Colonic mucosa (tissue), 4 donors: ENCODE measurements at regions not wholly inside any gene's neighbourhood (a gene's known extent, or its start where the extent isn't known, plus 50 kb on each side); places are given as distances from the start of the nearest gene placed in this dataset.

ENCODE experiments used
- DNase-seq: peaks from one replicate; pipeline ENCODE4 v3.0.0-alpha.2; 2020
- H3K27ac ChIP-seq: fragments of 200-600 bp; one replicate; pipeline ENCODE4 v1.8.0; 2021
- H3K27me3 ChIP-seq: fragments of 200-600 bp; one replicate; pipeline ENCODE4 v1.8.0; 2021
- H3K36me3 ChIP-seq: fragments of 200-600 bp; one replicate; pipeline ENCODE4 v1.8.0; 2021
- H3K4me1 ChIP-seq: fragments of 200-600 bp; one replicate; pipeline ENCODE4 v1.8.0; 2021; ENCODE audit warnings: mild to moderate bottlenecking
- H3K4me3 ChIP-seq: fragments of 200-600 bp; one replicate; pipeline ENCODE4 v1.8.0; 2021
- H3K9ac ChIP-seq, 2 donors: one replicate each; pipeline ENCODE4 v1.7.0; 2013; ENCODE audit warnings: control low read depth in 2 of 2, low read depth in 2 of 2, low read length in 2 of 2
- H3K9me3 ChIP-seq: fragments of 200-600 bp; one replicate; pipeline ENCODE4 v1.8.0; 2021
- CTCF ChIP-seq: fragments of 200-600 bp; IDR thresholded peaks from one replicate; pipeline ENCODE4 v1.8.0; 2022; ENCODE audit warnings: antibody characterized with exemption, mild to moderate bottlenecking
- intact Hi-C: fragments of 100-400 bp; cut with DNase I; formaldehyde crosslinking; loops from one replicate; pipeline ENCODE4 v1.14.1; 2022
- donor health status: healthy.
- donor health status: DM: no; HTN: no; CAD: no.
- donor health status: DM: no; HTN: no; CAD: no.

- no peak for TF ChIP-seq CTCF
- Histone ChIP-seq H3K27ac (no peak overlapping the region), H3K9ac (no peak overlapping the region), H3K9me3 (no peaks in the 10 kb centered on the region), H3K36me3 (no peaks in the 10 kb centered on the region), H3K4me1 (no peaks in the 10 kb centered on the region), H3K27me3 (no peaks in the 10 kb centered on the region), H3K4me3 (no peak overlapping the region)
- DNase-seq: no peak
- intact Hi-C loops: no loop called here
Measured at GRCh38 chr1:70754701-70755100, 292.9 kb downstream of the PTGER3 start.

- H3K9me3 ChIP-seq: no peaks in the 10 kb centered on the region
- H3K27me3 ChIP-seq: no peaks in the 10 kb centered on the region
- H3K4me1 ChIP-seq: no peaks in the 10 kb centered on the region
- TF ChIP-seq CTCF: no peak
- DNase-seq: no peak
- no peak overlapping the region for H3K9ac ChIP-seq
- H3K4me3 ChIP-seq: no peak overlapping the region
- intact Hi-C loops: no loop called here
- H3K27ac ChIP-seq: no peak overlapping the region
- H3K36me3 ChIP-seq: no peaks in the 10 kb centered on the region
Measured at GRCh38 chr1:70760154-70760553, 287.5 kb downstream of the PTGER3 start.

GRCh38 chr1:70762386-70762785, 285.2 kb downstream of the PTGER3 start:
- Histone ChIP-seq H3K9me3 (no peaks in the 10 kb centered on the region), H3K27ac (no peak overlapping the region), H3K9ac (no peak overlapping the region), H3K4me3 (no peak overlapping the region), H3K27me3 (no peaks in the 10 kb centered on the region), H3K4me1 (no peaks in the 10 kb centered on the region), H3K36me3 (no peaks in the 10 kb centered on the region)
- DNase-seq: no peak
- intact Hi-C loops: no loop called here
- no peak for TF ChIP-seq CTCF

GRCh38 chr1:70764747-70765146, 282.9 kb downstream of the PTGER3 start:
- no peak for TF ChIP-seq CTCF
- no peak overlapping the region for H3K4me3 ChIP-seq

GRCh38 chr1:70767377-70767776, 280.2 kb downstream of the PTGER3 start:
- intact Hi-C loops: no loop called here
- H3K4me3 ChIP-seq: no peak overlapping the region
- H3K27ac ChIP-seq: no peak overlapping the region
- DNase-seq: no peak
- no peaks in the 10 kb centered on the region for H3K36me3 ChIP-seq
- H3K9me3 ChIP-seq: no peaks in the 10 kb centered on the region
- H3K27me3 ChIP-seq: no peaks in the 10 kb centered on the region
- no peak overlapping the region for H3K9ac ChIP-seq
- no peak for TF ChIP-seq CTCF
- H3K4me1 ChIP-seq: no peaks in the 10 kb centered on the region

More at GRCh38 chr1:70764747-70765146, 282.9 kb downstream of the PTGER3 start:
- DNase-seq: no peak
- no peaks in the 10 kb centered on the region for H3K36me3 ChIP-seq
- H3K9me3 ChIP-seq: no peaks in the 10 kb centered on the region
- intact Hi-C loops: no loop called here
- H3K9ac ChIP-seq: no peak overlapping the region
- no peak overlapping the region for H3K27ac ChIP-seq
- no peaks in the 10 kb centered on the region for H3K27me3 ChIP-seq
- no peaks in the 10 kb centered on the region for H3K4me1 ChIP-seq

- DNase-seq: no peak
- Histone ChIP-seq H3K27me3 (no peaks in the 10 kb centered on the region), H3K4me3 (no peak overlapping the region), H3K27ac (no peak overlapping the region), H3K4me1 (no peaks in the 10 kb centered on the region), H3K9ac (no peak overlapping the region), H3K9me3 (no peaks in the 10 kb centered on the region), H3K36me3 (no peaks in the 10 kb centered on the region)
- no peak for TF ChIP-seq CTCF
- intact Hi-C loops: no loop called here
Measured at GRCh38 chr1:70768216-70768615, 279.4 kb downstream of the PTGER3 start.
